HFF-Myc (cell line): ENCODE measurements at regions not wholly inside any gene's neighbourhood (a gene's known extent, or its start where the extent isn't known, plus 50 kb on each side); places are given as distances from the start of the nearest gene placed in this dataset.

ENCODE experiments used
- DNase-seq: peaks from one replicate; pipeline ENCODE4 v3.0.0-alpha.2; 2011; ENCODE audit warnings: low read depth; ENCODE audit errors: extremely low read depth
- H3K4me3 ChIP-seq: replicated peaks from 2 replicates; pipeline ENCODE4 v1.5.1; 2011; ENCODE audit warnings: low read depth, mild to moderate bottlenecking, control low read depth, low read length
- TF ChIP-seq, protein P1 (sequence below): IDR thresholded peaks from 2 replicates; pipeline ENCODE4 v1.5.1; 2012; ENCODE audit warnings: mild to moderate bottlenecking, low read depth, low read length, control low read depth; ENCODE audit errors: missing control alignments

DNA sequence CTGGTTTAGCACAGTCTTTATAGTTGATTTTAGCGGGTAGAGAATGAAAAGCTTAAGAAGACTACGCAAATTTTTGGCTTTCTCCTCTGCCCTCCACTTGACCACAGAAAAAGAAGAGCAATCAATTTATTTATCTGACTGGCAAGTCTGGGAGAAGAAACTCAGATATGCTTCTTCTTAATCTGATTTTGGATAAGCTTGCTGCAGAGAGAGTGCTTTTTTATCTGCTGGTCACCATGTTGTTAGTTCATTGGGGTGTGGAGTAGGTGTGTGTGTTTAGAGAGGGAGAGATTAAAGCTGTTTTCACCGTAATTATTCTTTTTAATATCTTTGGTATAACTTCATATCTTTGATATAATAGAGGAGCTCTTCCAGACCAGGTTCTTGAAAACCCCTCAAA, 471.4 kb upstream of the SLC10A2 start:
- H3K4me3 ChIP-seq = no peak overlapping the region
- TF ChIP-seq, protein P1, sequence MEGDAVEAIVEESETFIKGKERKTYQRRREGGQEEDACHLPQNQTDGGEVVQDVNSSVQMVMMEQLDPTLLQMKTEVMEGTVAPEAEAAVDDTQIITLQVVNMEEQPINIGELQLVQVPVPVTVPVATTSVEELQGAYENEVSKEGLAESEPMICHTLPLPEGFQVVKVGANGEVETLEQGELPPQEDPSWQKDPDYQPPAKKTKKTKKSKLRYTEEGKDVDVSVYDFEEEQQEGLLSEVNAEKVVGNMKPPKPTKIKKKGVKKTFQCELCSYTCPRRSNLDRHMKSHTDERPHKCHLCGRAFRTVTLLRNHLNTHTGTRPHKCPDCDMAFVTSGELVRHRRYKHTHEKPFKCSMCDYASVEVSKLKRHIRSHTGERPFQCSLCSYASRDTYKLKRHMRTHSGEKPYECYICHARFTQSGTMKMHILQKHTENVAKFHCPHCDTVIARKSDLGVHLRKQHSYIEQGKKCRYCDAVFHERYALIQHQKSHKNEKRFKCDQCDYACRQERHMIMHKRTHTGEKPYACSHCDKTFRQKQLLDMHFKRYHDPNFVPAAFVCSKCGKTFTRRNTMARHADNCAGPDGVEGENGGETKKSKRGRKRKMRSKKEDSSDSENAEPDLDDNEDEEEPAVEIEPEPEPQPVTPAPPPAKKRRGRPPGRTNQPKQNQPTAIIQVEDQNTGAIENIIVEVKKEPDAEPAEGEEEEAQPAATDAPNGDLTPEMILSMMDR = no peak

DNA sequence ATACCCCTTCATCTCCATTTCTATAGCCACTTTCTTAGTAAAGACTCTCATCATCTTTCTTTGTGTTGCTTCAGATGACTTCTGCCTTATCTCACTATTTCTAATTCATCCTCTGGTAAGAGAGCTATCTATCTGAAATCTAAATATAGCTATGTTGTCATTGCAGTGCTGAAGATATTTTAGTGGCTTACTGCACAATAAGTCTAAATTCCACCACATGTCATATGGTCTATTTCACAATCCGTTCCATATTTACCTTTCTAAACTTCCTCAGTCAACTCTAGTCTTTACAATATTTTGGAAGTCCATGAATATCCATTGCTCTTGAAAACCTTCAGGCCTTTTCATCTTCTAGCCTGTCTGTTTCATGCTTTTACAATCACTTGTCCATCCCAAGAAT, 465.1 kb upstream of the SLC10A2 start:
- DNase-seq = no peak
- no peak overlapping the region for H3K4me3 ChIP-seq
- TF ChIP-seq, protein P1 = no peak

More for the DNA sequence above, 471.4 kb upstream of the SLC10A2 start:
- no peak for DNase-seq

DNA sequence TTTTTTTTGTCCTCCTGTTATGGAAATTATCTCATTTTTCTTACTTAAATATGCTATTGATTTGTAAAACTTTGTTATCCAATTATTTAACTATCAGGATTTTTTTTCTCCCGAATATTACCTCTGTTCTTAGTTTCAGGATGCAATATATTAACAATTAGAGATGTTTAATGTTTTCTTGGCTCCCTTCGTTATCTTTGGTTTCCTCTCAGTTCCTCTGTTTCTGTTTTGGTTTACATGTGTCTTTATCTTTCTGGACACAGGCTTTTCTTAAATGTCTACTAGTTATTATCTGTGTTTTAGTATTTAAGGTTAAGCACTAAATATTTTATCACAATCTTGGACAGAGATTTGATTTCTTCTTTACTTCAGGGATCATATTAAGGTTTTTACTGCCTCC, 462.2 kb upstream of the SLC10A2 start:
- TF ChIP-seq, protein P1 = no peak
- H3K4me3 ChIP-seq = no peak overlapping the region
- DNase-seq = no peak

DNA sequence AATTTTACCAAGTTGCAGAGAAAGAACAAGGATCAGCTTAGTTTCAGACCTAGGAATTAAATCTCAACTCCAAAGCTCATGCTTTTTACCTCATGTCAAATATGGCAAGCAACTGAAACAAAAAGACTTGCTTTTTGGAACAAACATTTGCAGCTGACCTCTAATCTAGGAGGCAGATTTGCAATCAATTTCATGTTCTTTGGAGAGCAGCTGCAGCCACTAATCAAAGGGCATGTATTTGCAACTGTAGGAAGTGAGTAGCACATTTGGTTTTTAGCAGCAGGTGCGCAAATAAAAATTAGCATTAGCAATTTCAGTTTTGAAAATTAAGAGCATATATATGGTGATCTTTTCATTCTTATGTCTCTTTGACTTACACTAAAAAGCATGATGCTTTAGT, 459.3 kb upstream of the SLC10A2 start:
- TF ChIP-seq, protein P1 = no peak
- H3K4me3 ChIP-seq = no peak overlapping the region
- no peak for DNase-seq

DNA sequence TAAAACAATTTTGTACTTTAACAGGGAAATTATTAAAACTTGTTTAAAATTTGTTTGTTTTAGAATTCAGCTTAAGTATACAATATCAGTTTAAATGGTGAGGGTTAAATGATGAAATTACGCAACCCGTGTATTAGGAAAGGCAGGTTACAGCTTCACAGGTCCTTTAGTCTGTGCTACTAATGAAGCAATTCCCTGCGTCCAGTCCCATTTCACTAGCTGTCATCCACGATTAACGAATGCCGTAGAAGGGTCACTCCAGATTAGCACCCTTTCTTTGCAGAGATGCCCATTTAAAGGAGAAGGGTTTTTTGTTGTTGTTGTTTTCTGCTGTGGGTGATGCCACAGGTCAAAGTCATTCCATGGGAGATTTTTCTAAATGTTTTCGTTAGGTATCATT, 457.6 kb upstream of the SLC10A2 start:
- no peak overlapping the region for H3K4me3 ChIP-seq
- TF ChIP-seq, protein P1 = no peak
- DNase-seq = no peak

DNA sequence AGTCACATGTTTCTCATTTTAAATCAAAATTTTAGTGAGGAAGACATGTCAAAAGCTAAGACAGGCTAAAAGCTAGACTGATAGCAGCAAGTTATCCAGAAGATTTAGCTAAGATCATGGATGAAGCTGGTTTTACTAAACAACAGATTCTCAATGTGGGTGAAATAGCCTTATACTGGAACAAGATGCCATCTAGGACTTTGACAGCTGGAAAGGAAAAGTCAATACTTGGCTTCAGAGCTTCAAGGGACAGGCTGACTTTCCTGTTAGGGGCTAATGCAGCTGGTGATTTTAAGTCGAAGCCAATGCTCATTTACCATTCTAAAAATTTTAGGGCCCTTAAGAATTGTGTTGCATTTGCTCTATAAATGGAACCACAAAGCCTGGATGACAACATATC, 455.3 kb upstream of the SLC10A2 start:
- no peak overlapping the region for H3K4me3 ChIP-seq
- no peak for DNase-seq
- TF ChIP-seq, protein P1 = no peak

DNA sequence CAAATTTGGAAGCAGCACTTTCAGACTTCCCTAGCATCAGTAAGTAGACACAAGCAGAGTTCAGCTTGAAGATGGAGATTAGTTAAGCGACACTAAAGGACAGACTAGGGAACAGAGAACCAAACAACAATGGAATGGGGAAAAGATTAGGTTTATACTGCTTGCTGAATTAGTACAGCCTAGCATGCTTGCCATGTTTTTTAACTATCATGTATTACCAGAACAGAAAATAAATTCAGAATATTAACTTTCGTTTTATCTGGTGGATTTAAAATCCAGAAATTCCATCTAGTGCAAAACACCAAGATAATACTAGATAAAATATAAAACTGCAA, 451.5 kb upstream of the SLC10A2 start:
- TF ChIP-seq, protein P1 = no peak
- no peak overlapping the region for H3K4me3 ChIP-seq
- no peak for DNase-seq
